Stimulated activated naive B cell treated with anti-CD40 and anti-IgM and Interleukin-4, amounts not matched to agents 10 μg/mL and 1 μg/mL and 100 μg/mL, for 72 hours (primary cell): ENCODE measurements at regions not wholly inside any gene's neighbourhood (a gene's known extent, or its start where the extent isn't known, plus 50 kb on each side); places are given as distances from the start of the nearest gene placed in this dataset.
"Not testable (repeated sequence)": the region's sequence is repeated elsewhere in the genome, so short reads cannot be mapped to it uniquely, and the experiment has no call there.

Source experiments
- ATAC-seq, 2 donors: fragments of 150-1000 bp; cut with Tn5 transposase; replicated peaks; 2 replicates each; pipeline ENCODE4 v1.10.0; 2021; ENCODE audit warnings: moderate library complexity in 1 of 2
- DNase-seq: peaks from one replicate; pipeline ENCODE4 v3.0.0; 2021
- H3K27ac Mint-ChIP-seq: one replicate; pipeline ENCODE4 v1.8.0; 2022; ENCODE audit warnings: mild to moderate bottlenecking, mixed read lengths
- H3K27me3 Mint-ChIP-seq, 2 donors: one replicate each; pipeline ENCODE4 v1.8.0; 2022; ENCODE audit warnings: mixed read lengths in 2 of 2
- H3K36me3 Mint-ChIP-seq, 2 donors: one replicate each; pipeline ENCODE4 v1.8.0; 2022; ENCODE audit warnings: mixed read lengths in 2 of 2, mild to moderate bottlenecking in 1 of 2
- H3K4me1 Mint-ChIP-seq, 2 donors: one replicate each; pipeline ENCODE4 v1.8.0; 2022; ENCODE audit warnings: mixed read lengths in 2 of 2, mild to moderate bottlenecking in 1 of 2
- H3K4me3 Mint-ChIP-seq, 2 donors: one replicate each; pipeline ENCODE4 v1.8.0; 2022; ENCODE audit warnings: mild to moderate bottlenecking in 2 of 2, mixed read lengths in 2 of 2, moderate library complexity in 1 of 2
- H3K9me3 Mint-ChIP-seq, 2 donors: one replicate each; pipeline ENCODE4 v1.8.0; 2022; ENCODE audit warnings: mixed read lengths in 2 of 2, mild to moderate bottlenecking in 1 of 2

GRCh38 chr4:186847429-186848131, 123.9 kb upstream of the FAT1 start:
- H3K9me3 Mint-ChIP-seq, H3K4me3 Mint-ChIP-seq, H3K27me3 Mint-ChIP-seq, ATAC-seq, DNase-seq, H3K27ac Mint-ChIP-seq, H3K36me3 Mint-ChIP-seq, H3K4me1 Mint-ChIP-seq: not testable (repeated sequence)

- H3K27me3 Mint-ChIP-seq: no peaks in the 10 kb centered on the region
These were observed 124.8 kb upstream of the FAT1 start for GRCh38 chr4:186848437-186848836.

GRCh38 chr4:186851291-186852072, 127.8 kb upstream of the FAT1 start:
- Mint-ChIP-seq H3K27me3 (no peaks in the 10 kb centered on the region), H3K4me1 (no peaks in the 10 kb centered on the region), H3K27ac (no peak overlapping the region), H3K4me3 (no peak overlapping the region), H3K9me3 (peaks cover 3 to 7% of the 10 kb centered on the region in 2 donors), H3K36me3 (no peaks in the 10 kb centered on the region)
- ATAC-seq: no peak
- no peak for DNase-seq

More at GRCh38 chr4:186848437-186848836, 124.8 kb upstream of the FAT1 start:
- no peak for ATAC-seq
- H3K27ac Mint-ChIP-seq: no peak overlapping the region
- H3K4me1 Mint-ChIP-seq: no peaks in the 10 kb centered on the region
- H3K9me3 Mint-ChIP-seq: peaks cover 3 to 7% of the 10 kb centered on the region in 2 donors
- H3K36me3 Mint-ChIP-seq: no peaks in the 10 kb centered on the region
- DNase-seq: no peak
- no peak overlapping the region for H3K4me3 Mint-ChIP-seq

DNA sequence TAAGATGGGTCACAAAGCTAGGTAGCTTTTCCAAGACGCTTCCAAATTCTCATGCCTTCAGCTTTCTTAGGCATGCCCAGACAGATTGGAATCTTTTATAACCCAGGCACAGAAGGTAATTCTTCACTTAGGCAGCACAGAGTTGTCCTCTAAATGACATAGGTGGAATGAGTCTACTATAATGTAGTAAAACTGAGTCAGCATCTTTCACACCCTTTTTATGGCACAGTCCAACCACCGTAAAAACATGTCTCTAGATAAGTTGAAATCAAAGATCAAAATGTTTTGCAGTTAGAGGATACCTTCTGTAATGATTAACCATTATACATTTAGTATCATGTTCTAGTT, 128.4 kb upstream of the FAT1 start:
- Mint-ChIP-seq H3K27me3 (no peaks in the 10 kb centered on the region), H3K36me3 (no peaks in the 10 kb centered on the region), H3K4me1 (no peaks in the 10 kb centered on the region), H3K27ac (no peak overlapping the region), H3K9me3 (peaks cover 3 to 6% of the 10 kb centered on the region in 2 donors), H3K4me3 (no peak overlapping the region)
- ATAC-seq: no peak
- DNase-seq: no peak

DNA sequence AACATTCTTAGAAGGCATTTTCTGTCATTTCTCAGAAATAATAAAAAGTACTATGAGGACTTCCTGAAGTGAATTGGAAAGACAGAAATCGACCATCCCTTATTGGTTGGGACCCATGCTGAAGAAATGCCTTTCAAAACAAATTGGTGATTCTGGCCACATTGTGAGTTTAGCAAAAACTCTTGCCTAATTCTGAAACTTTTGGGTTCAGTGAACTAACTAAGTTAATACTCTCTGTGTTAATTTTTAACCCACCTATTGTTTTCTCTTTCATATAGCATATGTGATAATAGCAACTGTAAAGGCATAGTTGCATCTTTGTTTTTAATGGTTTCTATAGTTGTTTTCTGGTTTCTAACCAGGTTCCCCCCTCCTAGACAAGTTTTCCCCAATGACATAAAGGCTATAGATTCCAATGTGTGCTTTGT, 129.3 kb upstream of the FAT1 start:
- no peaks in the 10 kb centered on the region for H3K36me3 Mint-ChIP-seq

DNA sequence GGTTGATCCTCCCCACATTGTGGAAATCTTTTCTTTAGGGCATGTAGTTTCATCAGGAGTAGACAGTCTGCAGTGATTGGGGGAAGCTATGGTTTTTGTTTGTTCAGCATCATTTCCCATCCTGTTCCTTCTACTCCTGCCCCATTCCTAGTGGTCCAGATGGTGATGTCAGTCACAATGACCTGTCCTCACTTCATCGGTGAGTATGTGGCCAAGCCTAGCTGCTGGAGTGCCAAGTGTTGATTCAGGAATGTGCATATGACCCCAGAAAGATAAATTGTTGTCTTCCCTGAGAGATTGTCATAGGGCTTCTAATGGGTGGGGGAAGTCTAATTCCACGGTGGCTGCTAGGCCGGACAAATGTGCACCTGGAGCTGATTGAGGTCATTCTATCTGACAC, 130.6 kb upstream of the FAT1 start:
- Mint-ChIP-seq H3K4me1 (no peaks in the 10 kb centered on the region), H3K27me3 (no peaks in the 10 kb centered on the region), H3K36me3 (no peaks in the 10 kb centered on the region), H3K4me3 (no peak overlapping the region), H3K9me3 (peaks cover 0 to 7% of the 10 kb centered on the region in 2 donors), H3K27ac (no peak overlapping the region)
- DNase-seq (no peak), ATAC-seq (no peak)

More for the DNA sequence above, 129.3 kb upstream of the FAT1 start:
- H3K4me3 Mint-ChIP-seq: no peak overlapping the region
- H3K9me3 Mint-ChIP-seq: peaks cover 0 to 7% of the 10 kb centered on the region in 2 donors
- H3K27me3 Mint-ChIP-seq: no peaks in the 10 kb centered on the region
- DNase-seq: no peak
- H3K27ac Mint-ChIP-seq: no peak overlapping the region
- ATAC-seq: no peak
- H3K4me1 Mint-ChIP-seq: no peaks in the 10 kb centered on the region

GRCh38 chr4:186855111-186855510, 131.5 kb upstream of the FAT1 start:
- DNase-seq (no peak), ATAC-seq (no peak)
- Mint-ChIP-seq H3K27me3 (no peaks in the 10 kb centered on the region), H3K4me3 (no peak overlapping the region), H3K4me1 (no peaks in the 10 kb centered on the region), H3K9me3 (peaks cover 0 to 5% of the 10 kb centered on the region in 2 donors), H3K27ac (no peak overlapping the region), H3K36me3 (no peaks in the 10 kb centered on the region)

GRCh38 chr4:186857793-186858192, 134.1 kb upstream of the FAT1 start:
- no peaks in the 10 kb centered on the region for H3K27me3 Mint-ChIP-seq
- DNase-seq (no peak), ATAC-seq (no peak)
- no peaks in the 10 kb centered on the region for H3K36me3 Mint-ChIP-seq
- H3K9me3 Mint-ChIP-seq: peaks cover 0 to 1% of the 10 kb centered on the region in 2 donors
- H3K4me1 Mint-ChIP-seq: no peaks in the 10 kb centered on the region
- H3K27ac Mint-ChIP-seq: no peak overlapping the region
- H3K4me3 Mint-ChIP-seq: no peak overlapping the region

DNA sequence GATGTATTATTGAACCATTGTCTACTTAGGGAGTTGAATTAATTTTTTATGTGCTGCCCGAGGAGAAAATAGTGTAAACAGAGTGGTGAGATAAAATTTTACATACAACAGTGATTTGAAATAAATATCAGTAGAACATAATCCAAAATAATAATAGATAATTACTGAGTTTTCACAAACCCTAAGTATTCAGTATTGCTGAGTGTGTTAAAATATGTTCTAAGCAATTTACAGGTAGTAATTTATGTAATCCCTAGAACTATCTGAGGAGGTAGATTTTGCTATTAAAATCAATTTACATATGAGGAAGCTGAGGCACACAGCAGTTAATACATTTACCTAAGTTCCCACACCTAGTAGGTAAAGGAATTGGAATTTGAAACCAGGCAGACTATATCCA, 134.7 kb upstream of the FAT1 start:
- no peaks in the 10 kb centered on the region for H3K27me3 Mint-ChIP-seq
- H3K4me1 Mint-ChIP-seq: no peaks in the 10 kb centered on the region
- no peak overlapping the region for H3K27ac Mint-ChIP-seq
- H3K4me3 Mint-ChIP-seq: no peak overlapping the region
- ATAC-seq (no peak), DNase-seq (no peak)
- H3K36me3 Mint-ChIP-seq: no peaks in the 10 kb centered on the region
- H3K9me3 Mint-ChIP-seq: peaks cover 0 to 1% of the 10 kb centered on the region in 2 donors

- Mint-ChIP-seq H3K27me3 (no peaks in the 10 kb centered on the region), H3K9me3 (peaks cover 0 to 3% of the 10 kb centered on the region in 2 donors), H3K4me3 (no peak overlapping the region), H3K36me3 (no peaks in the 10 kb centered on the region), H3K4me1 (no peaks in the 10 kb centered on the region), H3K27ac (no peak overlapping the region)
- ATAC-seq: no peak
- DNase-seq: no peak
These were observed 135.8 kb upstream of the FAT1 start for GRCh38 chr4:186859420-186859819.

- Mint-ChIP-seq H3K4me3 (no peak overlapping the region), H3K27ac (no peak overlapping the region), H3K9me3 (peaks cover 0 to 3% of the 10 kb centered on the region in 2 donors), H3K27me3 (no peaks in the 10 kb centered on the region), H3K4me1 (no peaks in the 10 kb centered on the region), H3K36me3 (no peaks in the 10 kb centered on the region)
- ATAC-seq (no peak), DNase-seq (no peak)
These were observed 137.7 kb upstream of the FAT1 start for GRCh38 chr4:186861317-186861716.

- Mint-ChIP-seq H3K27me3 (no peaks in the 10 kb centered on the region), H3K36me3 (no peaks in the 10 kb centered on the region), H3K4me1 (no peaks in the 10 kb centered on the region), H3K4me3 (no peak overlapping the region), H3K27ac (no peak overlapping the region), H3K9me3 (peaks cover 0 to 3% of the 10 kb centered on the region in 2 donors)
- ATAC-seq: no peak
- no peak for DNase-seq
These were observed 148.2 kb upstream of the FAT1 start for GRCh38 chr4:186871856-186872255.

GRCh38 chr4:186873095-186873494, 149.4 kb upstream of the FAT1 start:
- not testable (repeated sequence) for H3K27me3 Mint-ChIP-seq, H3K4me3 Mint-ChIP-seq, H3K27ac Mint-ChIP-seq, H3K9me3 Mint-ChIP-seq, DNase-seq, H3K4me1 Mint-ChIP-seq, ATAC-seq, H3K36me3 Mint-ChIP-seq

DNA sequence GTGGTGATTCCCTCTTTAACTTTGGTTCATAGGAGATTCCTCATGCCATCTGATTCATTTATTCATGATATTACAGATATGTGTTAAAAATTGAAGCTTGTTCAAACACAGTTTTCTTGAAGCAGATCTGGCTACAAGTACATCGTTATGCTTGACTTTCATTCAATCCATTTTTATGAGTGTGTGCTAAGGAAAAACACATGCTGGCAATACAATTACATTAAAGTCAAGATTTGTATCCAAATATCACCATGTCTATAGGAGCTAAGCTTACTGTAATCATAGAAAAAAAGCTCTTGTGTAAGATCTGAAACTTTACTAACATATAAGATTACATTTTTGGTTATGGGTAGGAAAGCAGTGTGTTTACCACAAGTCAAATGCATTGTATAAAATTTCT, 151.8 kb upstream of the FAT1 start:
- Mint-ChIP-seq H3K4me3 (no peak overlapping the region), H3K4me1 (no peaks in the 10 kb centered on the region), H3K36me3 (no peaks in the 10 kb centered on the region), H3K9me3 (peaks cover 4 to 6% of the 10 kb centered on the region in 2 donors), H3K27me3 (no peaks in the 10 kb centered on the region), H3K27ac (no peak overlapping the region)
- no peak for DNase-seq
- ATAC-seq: no peak

DNA sequence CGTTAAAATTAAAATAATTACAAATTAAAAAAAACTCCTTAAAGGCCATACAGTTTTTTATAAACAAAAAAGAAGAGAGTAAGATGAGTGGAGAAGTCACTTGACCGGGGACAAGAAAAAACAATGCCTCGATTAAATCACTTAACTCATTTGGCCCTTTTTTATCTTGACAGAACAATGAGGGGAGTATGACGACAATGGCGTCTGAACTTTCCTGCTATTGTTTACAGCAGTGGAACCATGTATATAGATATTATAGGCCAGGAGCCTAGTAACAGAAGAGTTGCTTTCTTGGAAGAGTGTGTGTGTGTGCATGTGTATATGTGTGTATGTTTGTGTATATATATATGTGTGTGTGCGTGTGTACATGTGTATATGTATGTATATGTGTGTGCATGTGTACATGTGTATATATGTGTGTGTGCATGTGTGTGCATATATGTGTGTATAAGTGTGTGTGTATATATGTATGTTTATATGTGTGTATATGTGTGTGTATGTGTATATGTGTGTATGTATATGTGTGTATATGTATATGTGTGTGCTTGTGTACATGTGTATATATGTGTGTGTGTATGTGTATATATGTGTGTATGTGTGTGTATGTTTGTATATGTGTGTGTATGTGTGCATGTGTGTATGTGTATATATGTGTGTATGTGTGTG, 153.4 kb upstream of the FAT1 start:
- Mint-ChIP-seq H3K27me3 (no peaks in the 10 kb centered on the region), H3K27ac (no peak overlapping the region), H3K9me3 (peaks cover 4 to 6% of the 10 kb centered on the region in 2 donors), H3K36me3 (no peaks in the 10 kb centered on the region), H3K4me1 (no peaks in the 10 kb centered on the region), H3K4me3 (no peak overlapping the region)
- DNase-seq (no peak), ATAC-seq (no peak)
